Cardiac muscle cell (in vitro differentiated cells and primary cell): ENCODE measurements at regions not wholly inside any gene's neighbourhood (a gene's known extent, or its start where the extent isn't known, plus 50 kb on each side); places are given as distances from the start of the nearest gene placed in this dataset.
A peak's percentile ranks its signal among the peaks of the same experiment; 100 is the strongest.

Experiments used
- DNase-seq, 2 donors: peaks; one replicate each; pipeline versions ENCODE4 v3.0.0 to v3.0.0-alpha.2; 2010 to 2017; ENCODE audit warnings: low read depth in 1 of 2, low spot score in 1 of 2
- H3K27ac ChIP-seq: fragments of 200-600 bp; sonication (generic); 2 replicates; pipeline ENCODE4 v1.5.1; 2016
- H3K27me3 ChIP-seq: fragments of 200-600 bp; sonication (generic); 2 replicates; pipeline ENCODE4 v1.6.0; 2016; ENCODE audit warnings: control low read depth
- H3K36me3 ChIP-seq: fragments of 200-600 bp; sonication (generic); 2 replicates; pipeline ENCODE4 v1.5.1; 2016; ENCODE audit warnings: control low read depth
- H3K4me1 ChIP-seq: fragments of 200-600 bp; sonication (generic); 2 replicates; pipeline ENCODE4 v1.8.1; 2017; ENCODE audit warnings: low read depth, mild to moderate bottlenecking, mixed run types
- H3K4me3 ChIP-seq: fragments of 200-600 bp; sonication (generic); 2 replicates; pipeline ENCODE4 v1.5.1; 2016; ENCODE audit warnings: mild to moderate bottlenecking
- H3K9me3 ChIP-seq: fragments of 200-600 bp; sonication (generic); 2 replicates; pipeline ENCODE4 v1.5.1; 2017; ENCODE audit warnings: low read depth, mild to moderate bottlenecking, control low read depth
- CTCF ChIP-seq: IDR thresholded peaks from 2 replicates; pipeline ENCODE4 v1.5.1; 2012; ENCODE audit warnings: low read depth, mild to moderate bottlenecking, low read length

- Histone ChIP-seq H3K9me3 (no peaks in the 10 kb centered on the region), H3K36me3 (no peaks in the 10 kb centered on the region), H3K4me1 (no peaks in the 10 kb centered on the region), H3K27ac (no peak overlapping the region), H3K4me3 (no peak overlapping the region), H3K27me3 (no peaks in the 10 kb centered on the region)
- no peak for TF ChIP-seq CTCF
- DNase-seq: no peak
Observed at GRCh38 chrX:69021141-69021960, 143.9 kb downstream of the PJA1 start.

GRCh38 chrX:69020316-69020715 lies 144.9 kb downstream of the PJA1 start:
- TF ChIP-seq CTCF: no peak
- DNase-seq: no peak
- Histone ChIP-seq H3K9me3 (no peaks in the 10 kb centered on the region), H3K27ac (no peak overlapping the region), H3K36me3 (no peaks in the 10 kb centered on the region), H3K4me3 (no peak overlapping the region), H3K4me1 (no peaks in the 10 kb centered on the region), H3K27me3 (no peaks in the 10 kb centered on the region)

GRCh38 chrX:69019073-69019890 lies 146.0 kb downstream of the PJA1 start:
- Histone ChIP-seq H3K27ac (no peak overlapping the region), H3K36me3 (no peaks in the 10 kb centered on the region), H3K9me3 (no peaks in the 10 kb centered on the region), H3K27me3 (no peaks in the 10 kb centered on the region), H3K4me3 (no peak overlapping the region), H3K4me1 (no peaks in the 10 kb centered on the region)
- DNase-seq: no peak
- TF ChIP-seq CTCF: no peak

GRCh38 chrX:69018416-69019072 lies 146.7 kb downstream of the PJA1 start:
- no peaks in the 10 kb centered on the region for H3K4me1 ChIP-seq
- H3K36me3 ChIP-seq: no peaks in the 10 kb centered on the region
- peak in 1 of 2 donors; percentile 25 for DNase-seq
- TF ChIP-seq CTCF: no peak
- no peak overlapping the region for H3K4me3 ChIP-seq
- no peak overlapping the region for H3K27ac ChIP-seq
- H3K27me3 ChIP-seq: no peaks in the 10 kb centered on the region
- no peaks in the 10 kb centered on the region for H3K9me3 ChIP-seq

GRCh38 chrX:69016293-69016941 lies 148.8 kb downstream of the PJA1 start:
- H3K27me3 ChIP-seq: no peaks in the 10 kb centered on the region
- H3K27ac ChIP-seq: no peak overlapping the region
- TF ChIP-seq CTCF: no peak
- DNase-seq: no peak
- no peaks in the 10 kb centered on the region for H3K9me3 ChIP-seq
- H3K4me3 ChIP-seq: no peak overlapping the region
- H3K36me3 ChIP-seq: no peaks in the 10 kb centered on the region
- no peaks in the 10 kb centered on the region for H3K4me1 ChIP-seq
